H9 (cell line): ENCODE measurements at regions not wholly inside any gene's neighbourhood (a gene's known extent, or its start where the extent isn't known, plus 50 kb on each side); places are given as distances from the start of the nearest gene placed in this dataset.

Experiments used
- DNase-seq: peaks from one replicate; pipeline ENCODE4 v3.0.0-alpha.2; 2017
- H2AFZ ChIP-seq: one replicate; pipeline ENCODE4 v1.6.1; 2013; ENCODE audit warnings: mild to moderate bottlenecking, low read length, control low read depth, moderate library complexity
- H2AK5ac ChIP-seq: 2 replicates; pipeline ENCODE4 v1.6.1; 2013; ENCODE audit warnings: low read length, control low read depth, mixed read lengths; ENCODE audit not compliant: insufficient read length
- H2BK120ac ChIP-seq: one replicate; pipeline ENCODE4 v1.6.1; 2013; ENCODE audit warnings: low read depth, mild to moderate bottlenecking, low read length, control low read depth, inconsistent platforms; ENCODE audit not compliant: poor library complexity, severe bottlenecking
- H2BK12ac ChIP-seq: 2 replicates; pipeline ENCODE4 v1.6.1; 2013; ENCODE audit warnings: low read length, control low read depth, mixed read lengths, low read depth; ENCODE audit not compliant: insufficient read length
- H2BK15ac ChIP-seq: 2 replicates; pipeline ENCODE4 v1.6.1; 2013; ENCODE audit warnings: low read depth, low read length, control low read depth
- H2BK20ac ChIP-seq: one replicate; pipeline ENCODE4 v1.6.1; 2013; ENCODE audit warnings: low read depth, mild to moderate bottlenecking, low read length, control low read depth, inconsistent platforms; ENCODE audit not compliant: poor library complexity, severe bottlenecking
- H2BK5ac ChIP-seq: 2 replicates; pipeline ENCODE4 v1.6.1; 2013; ENCODE audit warnings: low read length, control low read depth, mixed read lengths; ENCODE audit not compliant: insufficient read length
- H3K14ac ChIP-seq: 2 replicates; pipeline ENCODE4 v1.6.1; 2013; ENCODE audit warnings: low read length, control low read depth; ENCODE audit not compliant: insufficient read depth
- H3K18ac ChIP-seq: 2 replicates; pipeline ENCODE4 v1.6.1; 2013; ENCODE audit warnings: low read depth, mild to moderate bottlenecking, mixed read lengths, low read length, control low read depth; ENCODE audit not compliant: insufficient read length
- H3K23ac ChIP-seq: 2 replicates; pipeline ENCODE4 v1.6.1; 2013; ENCODE audit warnings: low read length, control low read depth, mixed read lengths, low read depth; ENCODE audit not compliant: insufficient read length
- H3K23me2 ChIP-seq: 2 replicates; pipeline ENCODE4 v1.6.1; 2013; ENCODE audit warnings: low read depth, mild to moderate bottlenecking, mixed read lengths, low read length, control low read depth; ENCODE audit not compliant: insufficient read length, poor library complexity, severe bottlenecking
- H3K27ac ChIP-seq: 2 replicates; pipeline ENCODE4 v1.5.1; 2013; ENCODE audit warnings: low read length, control low read depth, mixed read lengths, low read depth; ENCODE audit not compliant: insufficient read length
- H3K27me3 ChIP-seq: 2 replicates; pipeline ENCODE4 v1.6.1; 2013; ENCODE audit warnings: low read length, control low read depth, inconsistent platforms; ENCODE audit not compliant: insufficient read depth
- H3K4ac ChIP-seq: 2 replicates; pipeline ENCODE4 v1.6.1; 2013; ENCODE audit warnings: low read depth, mild to moderate bottlenecking, control low read depth, inconsistent platforms, low read length, moderate library complexity
- H3K4me1 ChIP-seq: 2 replicates; pipeline ENCODE4 v1.6.1; 2013; ENCODE audit warnings: low read length, control low read depth, inconsistent platforms; ENCODE audit not compliant: insufficient read depth
- H3K4me2 ChIP-seq: 2 replicates; pipeline ENCODE4 v1.6.1; 2013; ENCODE audit warnings: low read length, control low read depth, mixed read lengths; ENCODE audit not compliant: insufficient read length, insufficient read depth
- H3K56ac ChIP-seq: 2 replicates; pipeline ENCODE4 v1.6.1; 2013; ENCODE audit warnings: low read depth, mild to moderate bottlenecking, mixed read lengths, low read length, control low read depth; ENCODE audit not compliant: insufficient read length
- H3K79me1 ChIP-seq: 2 replicates; pipeline ENCODE4 v1.6.1; 2013; ENCODE audit warnings: low read depth, mild to moderate bottlenecking, moderate library complexity, low read length, control low read depth, inconsistent platforms; ENCODE audit not compliant: insufficient read depth, poor library complexity, severe bottlenecking
- H3K79me2 ChIP-seq: 2 replicates; pipeline ENCODE4 v1.6.1; 2013; ENCODE audit warnings: low read length, control low read depth, inconsistent platforms; ENCODE audit not compliant: insufficient read depth
- H3K9ac ChIP-seq: 2 replicates; pipeline ENCODE4 v1.6.1; 2013; ENCODE audit warnings: low read length, control low read depth, mixed read lengths; ENCODE audit not compliant: insufficient read length; ENCODE audit errors: extremely low read depth
- H3K9me3 ChIP-seq: one replicate; pipeline ENCODE4 v1.6.1; 2013; ENCODE audit warnings: low read depth, low read length, inconsistent platforms; ENCODE audit not compliant: control insufficient read depth
- H3T11ph ChIP-seq: one replicate; pipeline ENCODE4 v1.6.1; 2013; ENCODE audit warnings: mild to moderate bottlenecking, low read length, control low read depth, inconsistent platforms
- H4K20me1 ChIP-seq: one replicate; pipeline ENCODE4 v1.6.1; 2013; ENCODE audit not compliant: control insufficient read depth, insufficient read length, insufficient read depth
- H4K5ac ChIP-seq: 2 replicates; pipeline ENCODE4 v1.6.1; 2013; ENCODE audit warnings: low read depth, mild to moderate bottlenecking, mixed read lengths, low read length, control low read depth; ENCODE audit not compliant: insufficient read length
- H4K8ac ChIP-seq: replicated peaks from 2 replicates; pipeline ENCODE4 v1.6.1; 2013; ENCODE audit warnings: low read length, control low read depth, mixed read lengths, low read depth; ENCODE audit not compliant: insufficient read length
- H4K91ac ChIP-seq: 2 replicates; pipeline ENCODE4 v1.6.1; 2013; ENCODE audit warnings: low read depth, mild to moderate bottlenecking, moderate library complexity, mixed read lengths, low read length, control low read depth; ENCODE audit not compliant: insufficient read length
- H3K27ac Mint-ChIP-seq, 3 experiments: 2 replicates in 2 of 3; 3 replicates in 1 of 3; pipeline ENCODE4 v1.8.0; 2020 to 2021; ENCODE audit warnings: mixed read lengths in 3 of 3, mild to moderate bottlenecking in 1 of 3, moderate library complexity in 1 of 3
- H3K27me3 Mint-ChIP-seq: 2 replicates; pipeline ENCODE4 v1.8.0; 2021; ENCODE audit warnings: low read depth, mild to moderate bottlenecking, moderate library complexity, mixed read lengths
- H3K36me3 Mint-ChIP-seq, 3 experiments: 2 replicates in 2 of 3; 3 replicates in 1 of 3; pipeline ENCODE4 v1.8.0; 2020 to 2021; ENCODE audit warnings: low read depth in 3 of 3, mixed read lengths in 3 of 3; ENCODE audit not compliant: insufficient read depth in 1 of 3
- H3K4me1 Mint-ChIP-seq, 2 experiments: 2 replicates each; pipeline ENCODE4 v1.8.0; 2020; ENCODE audit warnings: mixed read lengths in 2 of 2
- H3K4me3 Mint-ChIP-seq, 2 experiments: 2 replicates in 1 of 2; 3 replicates in 1 of 2; pipeline ENCODE4 v1.8.0; 2020 to 2021; ENCODE audit warnings: mild to moderate bottlenecking in 2 of 2, mixed read lengths in 2 of 2, moderate library complexity in 1 of 2
- H3K9me3 Mint-ChIP-seq, 2 experiments: 2 replicates in 1 of 2; 3 replicates in 1 of 2; pipeline ENCODE4 v1.8.0; 2020; ENCODE audit warnings: mild to moderate bottlenecking in 2 of 2, mixed read lengths in 2 of 2, moderate library complexity in 1 of 2
- WGBS: extraction: QIAGEN DNeasy Blood & Tissue Kit; methylation state at CpG from one replicate; pipeline ENCODE4 v1.1.7; 2013; ENCODE audit warnings: missing lambda C conversion rate, low lambda C conversion rate, mixed read lengths; ENCODE audit not compliant: insufficient read length; ENCODE audit errors: extremely low coverage; 5-methylcytosine and 5-hydroxymethylcytosine counted together
- TF ChIP-seq, protein P1 (sequence below): fragments of 200-600 bp; sonication (generic); conservative IDR thresholded peaks from 3 replicates; pipeline ENCODE4 v1.8.0; 2021; ENCODE audit warnings: antibody characterized with exemption, mild to moderate bottlenecking

GRCh38 chr2:187826023-187826422 is 271.8 kb upstream of the TFPI start:
- WGBS: no CpG with 5 or more reads among the region's 2 CpGs
- no peak overlapping the region for H3K27ac Mint-ChIP-seq

More at GRCh38 chr2:187826023-187826422, 271.8 kb upstream of the TFPI start:
- H2BK5ac ChIP-seq: no peak overlapping the region
- no peak overlapping the region for H4K5ac ChIP-seq
- no peaks in the 10 kb centered on the region for H3K79me1 ChIP-seq
- H4K8ac ChIP-seq: no peak overlapping the region
- H3K79me2 ChIP-seq: no peaks in the 10 kb centered on the region
- Mint-ChIP-seq H3K36me3 (peaks cover 5 to 8% (median 7%) of the 10 kb centered on the region in 3 experiments; a peak in 6 of 7 replicates), H3K9me3 (peaks cover 8 to 10% of the 10 kb centered on the region in 2 experiments), H3K27me3 (no peaks in the 10 kb centered on the region), H3K4me1 (peaks cover 0 to 6% of the 10 kb centered on the region in 2 experiments; a peak in 2 of 4 replicates), H3K4me3 (no peak overlapping the region)
- no peak overlapping the region for H3K4ac ChIP-seq
- no peak overlapping the region for H3K18ac ChIP-seq
- no peak overlapping the region for H2BK12ac ChIP-seq
- H3K9ac ChIP-seq: no peak overlapping the region
- no peak overlapping the region for H2AK5ac ChIP-seq
- no peaks in the 10 kb centered on the region for H3K9me3 ChIP-seq
- H3K14ac ChIP-seq: no peak overlapping the region
- DNase-seq: no peak
- no peak overlapping the region for H4K91ac ChIP-seq
- no peaks in the 10 kb centered on the region for H3K27me3 ChIP-seq
- H4K20me1 ChIP-seq: no peaks in the 10 kb centered on the region
- H3K56ac ChIP-seq: no peak overlapping the region
- no peak overlapping the region for H2AFZ ChIP-seq
- no peak overlapping the region for H3K23ac ChIP-seq
- no peak overlapping the region for H3K4me2 ChIP-seq
- no peak overlapping the region for H3K27ac ChIP-seq
- H3K23me2 ChIP-seq: no peaks in the 10 kb centered on the region
- H3K4me1 ChIP-seq: no peaks in the 10 kb centered on the region
- no peak overlapping the region for H2BK20ac ChIP-seq
- H2BK120ac ChIP-seq: no peak overlapping the region
- H3T11ph ChIP-seq: no peak overlapping the region
- H2BK15ac ChIP-seq: no peak overlapping the region
- TF ChIP-seq, protein P1, sequence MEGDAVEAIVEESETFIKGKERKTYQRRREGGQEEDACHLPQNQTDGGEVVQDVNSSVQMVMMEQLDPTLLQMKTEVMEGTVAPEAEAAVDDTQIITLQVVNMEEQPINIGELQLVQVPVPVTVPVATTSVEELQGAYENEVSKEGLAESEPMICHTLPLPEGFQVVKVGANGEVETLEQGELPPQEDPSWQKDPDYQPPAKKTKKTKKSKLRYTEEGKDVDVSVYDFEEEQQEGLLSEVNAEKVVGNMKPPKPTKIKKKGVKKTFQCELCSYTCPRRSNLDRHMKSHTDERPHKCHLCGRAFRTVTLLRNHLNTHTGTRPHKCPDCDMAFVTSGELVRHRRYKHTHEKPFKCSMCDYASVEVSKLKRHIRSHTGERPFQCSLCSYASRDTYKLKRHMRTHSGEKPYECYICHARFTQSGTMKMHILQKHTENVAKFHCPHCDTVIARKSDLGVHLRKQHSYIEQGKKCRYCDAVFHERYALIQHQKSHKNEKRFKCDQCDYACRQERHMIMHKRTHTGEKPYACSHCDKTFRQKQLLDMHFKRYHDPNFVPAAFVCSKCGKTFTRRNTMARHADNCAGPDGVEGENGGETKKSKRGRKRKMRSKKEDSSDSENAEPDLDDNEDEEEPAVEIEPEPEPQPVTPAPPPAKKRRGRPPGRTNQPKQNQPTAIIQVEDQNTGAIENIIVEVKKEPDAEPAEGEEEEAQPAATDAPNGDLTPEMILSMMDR: no peak
